ENCODE measurements at regions not wholly inside any gene's neighbourhood (a gene's known extent, or its start where the extent isn't known, plus 50 kb on each side); places are given as distances from the start of the nearest gene placed in this dataset.

DNA sequence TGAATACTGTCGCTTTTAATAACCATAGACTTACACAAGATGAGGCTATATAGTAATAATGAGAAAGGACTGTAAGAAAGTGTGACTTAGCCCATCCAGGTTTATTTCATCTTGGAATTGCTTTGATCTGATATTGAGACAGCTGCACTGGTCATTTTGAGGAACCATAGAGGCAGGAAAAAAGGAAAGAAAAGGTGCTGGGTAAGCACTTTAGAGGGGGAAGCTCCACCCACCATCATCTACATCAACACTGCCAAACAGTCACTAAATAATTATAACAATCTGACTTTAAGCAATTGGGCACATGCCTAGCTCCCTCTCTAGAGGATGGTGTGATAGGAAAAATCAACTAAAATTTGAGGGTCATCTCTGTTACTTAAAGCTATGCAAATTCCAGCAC is 70.6 kb upstream of the ST6GALNAC3 start:
- TF ChIP-seq, protein P1, sequence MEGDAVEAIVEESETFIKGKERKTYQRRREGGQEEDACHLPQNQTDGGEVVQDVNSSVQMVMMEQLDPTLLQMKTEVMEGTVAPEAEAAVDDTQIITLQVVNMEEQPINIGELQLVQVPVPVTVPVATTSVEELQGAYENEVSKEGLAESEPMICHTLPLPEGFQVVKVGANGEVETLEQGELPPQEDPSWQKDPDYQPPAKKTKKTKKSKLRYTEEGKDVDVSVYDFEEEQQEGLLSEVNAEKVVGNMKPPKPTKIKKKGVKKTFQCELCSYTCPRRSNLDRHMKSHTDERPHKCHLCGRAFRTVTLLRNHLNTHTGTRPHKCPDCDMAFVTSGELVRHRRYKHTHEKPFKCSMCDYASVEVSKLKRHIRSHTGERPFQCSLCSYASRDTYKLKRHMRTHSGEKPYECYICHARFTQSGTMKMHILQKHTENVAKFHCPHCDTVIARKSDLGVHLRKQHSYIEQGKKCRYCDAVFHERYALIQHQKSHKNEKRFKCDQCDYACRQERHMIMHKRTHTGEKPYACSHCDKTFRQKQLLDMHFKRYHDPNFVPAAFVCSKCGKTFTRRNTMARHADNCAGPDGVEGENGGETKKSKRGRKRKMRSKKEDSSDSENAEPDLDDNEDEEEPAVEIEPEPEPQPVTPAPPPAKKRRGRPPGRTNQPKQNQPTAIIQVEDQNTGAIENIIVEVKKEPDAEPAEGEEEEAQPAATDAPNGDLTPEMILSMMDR (IDR thresholded peaks at IDR 0.05): no peak
- TF ChIP-seq POLR2A (IDR thresholded peaks at IDR 0.05): no peak

Measured in adrenal gland (tissue), 5 donors.